GM12878 (cell line): ENCODE measurements at regions not wholly inside any gene's neighbourhood (a gene's known extent, or its start where the extent isn't known, plus 50 kb on each side); places are given as distances from the start of the nearest gene placed in this dataset.

Experiments
- ATAC-seq: fragments of 200-7000 bp; cut with Tn5 transposase; 3 replicates; pipeline ENCODE4 v1.9.1; 2020; ENCODE audit warnings: mild to moderate bottlenecking, moderate library complexity
- BruUV-seq: library from RNA; stranded (reverse); fragments of 400-500 nt; replicated peaks from 2 replicates; lab custom pipeline; 2021; lab: Mats Ljungman, UMichigan
- CTCF ChIA-PET: fragments of 300-600 bp; sonication (Branson Sonifier 250); formaldehyde crosslinking; extraction: SDS; loops from one replicate; lab custom pipeline; 2021; ENCODE audit warnings: inconsistent platforms; lab: Yijun Ruan, JAX
- POLR2A ChIA-PET: fragments of 350-600 bp; formaldehyde crosslinking; extraction: SDS; loops from one replicate; lab custom pipeline; 2021; ENCODE audit warnings: inconsistent platforms; lab: Charles Lee
- RAD21 ChIA-PET: fragments of 300-600 bp; sonication (Branson Sonifier 250); formaldehyde crosslinking; loops from one replicate; lab custom pipeline; 2023; ENCODE audit warnings: antibody characterized with exemption; ENCODE audit not compliant: unreplicated experiment; lab: Charles Lee
- SMC1A ChIA-PET: fragments of 300-600 bp; sonication (Branson Sonifier 250); formaldehyde crosslinking; loops from one replicate; lab custom pipeline; 2023; ENCODE audit not compliant: unreplicated experiment, uncharacterized antibody; lab: Charles Lee
- DNase-seq: peaks from one replicate; pipeline ENCODE4 v3.0.0-alpha.2; 2011; ENCODE audit warnings: low read depth, low spot score
- FAIRE-seq: peaks from 3 replicates; lab custom pipeline; 2011; peaks lifted over from hg19 to GRCh38; lab: Jason Lieb, UNC
- H2AFZ ChIP-seq: 2 replicates; pipeline ENCODE4 v1.6.0; 2011; ENCODE audit warnings: low read depth, low read length, control low read depth; ENCODE audit not compliant: control insufficient read depth
- H3K27ac ChIP-seq: 2 replicates; pipeline ENCODE4 v1.5.1; 2011; ENCODE audit warnings: control low read depth; ENCODE audit not compliant: control insufficient read depth, insufficient read depth
- H3K27me3 ChIP-seq, 2 experiments: replicated peaks in 1 of 2; 2 replicates each; pipeline versions ENCODE4 v1.6.0 to v1.6.1; 2011; ENCODE audit warnings: low read length in 1 of 2; ENCODE audit not compliant: control insufficient read depth in 2 of 2, insufficient read depth in 2 of 2
- H3K36me3 ChIP-seq, 2 experiments: 2 replicates each; pipeline ENCODE4 v1.5.1; 2011; ENCODE audit warnings: low read length in 1 of 2; ENCODE audit not compliant: control insufficient read depth in 2 of 2, insufficient read depth in 2 of 2
- H3K4me1 ChIP-seq: 2 replicates; pipeline ENCODE4 v1.6.1; 2011; ENCODE audit warnings: mild to moderate bottlenecking, low read length, moderate library complexity, mixed read lengths; ENCODE audit not compliant: control insufficient read depth, insufficient read depth
- H3K4me2 ChIP-seq: 2 replicates; pipeline ENCODE4 v1.6.0; 2011; ENCODE audit warnings: control low read depth; ENCODE audit not compliant: control insufficient read depth, insufficient read depth
- H3K4me3 ChIP-seq: fragments of 200-600 bp; sonication (generic); 2 replicates; pipeline ENCODE4 v1.5.1; 2016
- H3K79me2 ChIP-seq: 2 replicates; pipeline ENCODE4 v1.6.0; 2011; ENCODE audit warnings: low read length; ENCODE audit not compliant: control insufficient read depth, insufficient read depth
- H3K9ac ChIP-seq: 2 replicates; pipeline ENCODE4 v1.8.0; 2011; ENCODE audit warnings: low read length, control low read depth, mixed read lengths; ENCODE audit not compliant: control insufficient read depth, insufficient read depth
- H3K9me3 ChIP-seq: replicated peaks from 3 replicates; pipeline ENCODE4 v1.5.1; 2011; ENCODE audit warnings: mild to moderate bottlenecking, low read length; ENCODE audit not compliant: control insufficient read depth, insufficient read depth
- H4K20me1 ChIP-seq: 2 replicates; pipeline ENCODE4 v1.6.0; 2011; ENCODE audit not compliant: control insufficient read depth, insufficient read depth
- BHLHE40 ChIP-seq, 2 experiments: fragments of 450-650 bp in 1 of 2; IDR thresholded peaks; 2 replicates each; pipeline ENCODE4 v1.6.1; 2011 to 2017; ENCODE audit warnings: low read depth in 2 of 2, borderline replicate concordance in 1 of 2, improper control_type of control experiment in 1 of 2, low read length in 1 of 2, mild to moderate bottlenecking in 1 of 2
- CREB1 ChIP-seq: IDR thresholded peaks from 2 replicates; pipeline ENCODE4 v1.6.1; 2012; ENCODE audit warnings: low read depth, mild to moderate bottlenecking, inconsistent platforms
- JUNB ChIP-seq: IDR thresholded peaks from 2 replicates; pipeline ENCODE4 v1.6.1; 2016; ENCODE audit warnings: antibody characterized with exemption, mild to moderate bottlenecking
- MTA2 ChIP-seq: fragments of 450-650 bp; IDR thresholded peaks from 2 replicates; pipeline ENCODE4 v1.6.1; 2016; ENCODE audit warnings: low read depth, mild to moderate bottlenecking, moderate library complexity
- MTA3 ChIP-seq: IDR thresholded peaks from 2 replicates; pipeline ENCODE4 v1.6.1; 2012; ENCODE audit warnings: low read length, inconsistent platforms, borderline replicate concordance
- SP1 ChIP-seq: IDR thresholded peaks from one replicate; pipeline ENCODE4 v1.6.1; 2011; ENCODE audit warnings: low read depth, low read length
- SREBF2 ChIP-seq: IDR thresholded peaks from 2 replicates; pipeline ENCODE4 v1.6.1; 2012; ENCODE audit warnings: mild to moderate bottlenecking, low read length
- SUPT20H ChIP-seq: IDR thresholded peaks from 2 replicates; pipeline ENCODE4 v1.6.1; 2011; ENCODE audit warnings: low read depth, mild to moderate bottlenecking, low read length, moderate library complexity, borderline replicate concordance; ENCODE audit not compliant: control insufficient read depth
- TCF12 ChIP-seq: IDR thresholded peaks from 2 replicates; pipeline ENCODE4 v1.6.1; 2011; ENCODE audit warnings: low read depth, mild to moderate bottlenecking, low read length
- WGBS: methylation state at CpG from one replicate; pipeline ENCODE4 v1.1.6; 2016; ENCODE audit warnings: low lambda C conversion rate; ENCODE audit not compliant: insufficient replicate concordance, insufficient coverage; ENCODE audit errors: missing lambda C conversion rate; 5-methylcytosine and 5-hydroxymethylcytosine counted together
- in situ Hi-C: fragments of 300-500 bp; cut with MboI; formaldehyde crosslinking; loops from 9 replicates; pipeline ENCODE4 v1.14.3; 2018; ENCODE audit warnings: mixed read lengths
- intact Hi-C: fragments of 100-400 bp; cut with micrococcal nuclease; formaldehyde crosslinking; loops from one replicate; pipeline ENCODE4 v1.14.2; 2022; ENCODE audit not compliant: unreplicated experiment
- TF ChIP-seq, protein P1 (sequence below): fragments of 450-650 bp; IDR thresholded peaks from 2 replicates; pipeline ENCODE4 v1.6.1; 2017; ENCODE audit warnings: mild to moderate bottlenecking, moderate library complexity
- TF ChIP-seq, protein P2 (sequence below): fragments of 450-650 bp; IDR thresholded peaks from 2 replicates; pipeline ENCODE4 v1.6.1; 2017; ENCODE audit warnings: mild to moderate bottlenecking, low read depth, inconsistent platforms; ENCODE audit not compliant: poor library complexity, severe bottlenecking
- TF ChIP-seq, protein P3 (sequence below): IDR thresholded peaks from 2 replicates; pipeline ENCODE4 v1.6.1; 2011; ENCODE audit warnings: low read depth, mild to moderate bottlenecking, low read length, moderate library complexity, borderline replicate concordance; ENCODE audit errors: extremely low read depth
- TF ChIP-seq, protein P4 (sequence below): IDR thresholded peaks from 2 replicates; pipeline ENCODE4 v1.6.1; 2011; ENCODE audit warnings: low read depth, low read length, improper control_type of control experiment, borderline replicate concordance

DNA sequence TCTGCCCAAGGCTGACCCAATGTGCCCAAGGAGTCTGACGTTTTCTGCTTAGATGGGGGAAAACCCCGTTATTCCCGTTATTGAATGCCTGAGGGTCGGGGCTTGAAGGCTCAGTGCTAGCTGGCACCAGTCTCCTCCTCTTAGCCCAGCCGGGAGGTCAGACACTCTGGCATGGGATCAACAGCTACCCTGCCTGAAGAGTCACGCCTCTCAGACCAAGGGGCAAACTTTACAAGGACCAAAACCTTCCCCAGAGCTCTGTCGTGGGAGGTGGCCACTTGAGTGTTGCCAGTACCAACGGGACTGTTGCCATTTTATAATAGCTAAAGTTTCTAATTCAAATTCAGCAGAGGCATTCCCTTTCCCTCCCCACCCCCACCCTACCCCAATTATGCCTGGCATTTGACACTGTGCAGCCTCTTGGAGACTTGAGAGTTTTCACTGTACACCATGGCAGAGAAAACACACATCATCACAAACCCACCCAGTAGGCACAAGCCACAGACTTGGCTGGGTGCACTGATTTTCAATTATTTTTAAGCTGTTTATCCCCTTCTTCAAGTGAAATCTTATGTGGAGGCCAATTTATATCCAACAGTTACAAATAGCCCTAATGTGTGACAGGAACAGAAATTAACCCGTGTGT, 137.5 kb upstream of the SYT13 start:
- Histone ChIP-seq H3K9me3 (no peaks in the 10 kb centered on the region; the same call in 2 of the 3 replicates), H3K79me2 (no peaks in the 10 kb centered on the region), H3K4me3 (no peak overlapping the region), H3K4me1 (no peaks in the 10 kb centered on the region), H2AFZ (no peak overlapping the region), H3K27me3 (peaks cover 0 to 4% of the 10 kb centered on the region in 2 experiments; a peak in 1 of 4 replicates), H4K20me1 (no peaks in the 10 kb centered on the region), H3K27ac (no peak overlapping the region), H3K9ac (no peak overlapping the region), H3K36me3 (no peaks in the 10 kb centered on the region), H3K4me2 (no peak overlapping the region)
- in situ Hi-C loops: no loop called here
- FAIRE-seq: no peak
- ATAC-seq: no peak
- RAD21 ChIA-PET: interaction anchor here (1.1 kb wide), 1 partner anchor 135 kb away, joined by 3 read pairs; no protein-coding TSS in a partner anchor
- POLR2A ChIA-PET: no interaction called here
- intact Hi-C loops: no loop called here
- WGBS: 7% methylated on average over 8 of the region's 9 CpGs
- TF ChIP-seq MTA2 (no peak), TCF12 (no peak), JUNB (no peak), BHLHE40 (IDR thresholded peaks at IDR 0.05; ENCODE audit: borderline replicate concordance in 1 of 2, low read depth in 2 of 2, low read length in 1 of 2) (no peak), SUPT20H (no peak), SREBF2 (no peak), CREB1 (no peak), SP1 (no peak), MTA3 (no peak)
- TF ChIP-seq, protein P1, sequence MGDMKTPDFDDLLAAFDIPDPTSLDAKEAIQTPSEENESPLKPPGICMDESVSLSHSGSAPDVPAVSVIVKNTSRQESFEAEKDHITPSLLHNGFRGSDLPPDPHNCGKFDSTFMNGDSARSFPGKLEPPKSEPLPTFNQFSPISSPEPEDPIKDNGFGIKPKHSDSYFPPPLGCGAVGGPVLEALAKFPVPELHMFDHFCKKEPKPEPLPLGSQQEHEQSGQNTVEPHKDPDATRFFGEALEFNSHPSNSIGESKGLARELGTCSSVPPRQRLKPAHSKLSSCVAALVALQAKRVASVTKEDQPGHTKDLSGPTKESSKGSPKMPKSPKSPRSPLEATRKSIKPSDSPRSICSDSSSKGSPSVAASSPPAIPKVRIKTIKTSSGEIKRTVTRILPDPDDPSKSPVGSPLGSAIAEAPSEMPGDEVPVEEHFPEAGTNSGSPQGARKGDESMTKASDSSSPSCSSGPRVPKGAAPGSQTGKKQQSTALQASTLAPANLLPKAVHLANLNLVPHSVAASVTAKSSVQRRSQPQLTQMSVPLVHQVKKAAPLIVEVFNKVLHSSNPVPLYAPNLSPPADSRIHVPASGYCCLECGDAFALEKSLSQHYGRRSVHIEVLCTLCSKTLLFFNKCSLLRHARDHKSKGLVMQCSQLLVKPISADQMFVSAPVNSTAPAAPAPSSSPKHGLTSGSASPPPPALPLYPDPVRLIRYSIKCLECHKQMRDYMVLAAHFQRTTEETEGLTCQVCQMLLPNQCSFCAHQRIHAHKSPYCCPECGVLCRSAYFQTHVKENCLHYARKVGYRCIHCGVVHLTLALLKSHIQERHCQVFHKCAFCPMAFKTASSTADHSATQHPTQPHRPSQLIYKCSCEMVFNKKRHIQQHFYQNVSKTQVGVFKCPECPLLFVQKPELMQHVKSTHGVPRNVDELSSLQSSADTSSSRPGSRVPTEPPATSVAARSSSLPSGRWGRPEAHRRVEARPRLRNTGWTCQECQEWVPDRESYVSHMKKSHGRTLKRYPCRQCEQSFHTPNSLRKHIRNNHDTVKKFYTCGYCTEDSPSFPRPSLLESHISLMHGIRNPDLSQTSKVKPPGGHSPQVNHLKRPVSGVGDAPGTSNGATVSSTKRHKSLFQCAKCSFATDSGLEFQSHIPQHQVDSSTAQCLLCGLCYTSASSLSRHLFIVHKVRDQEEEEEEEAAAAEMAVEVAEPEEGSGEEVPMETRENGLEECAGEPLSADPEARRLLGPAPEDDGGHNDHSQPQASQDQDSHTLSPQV: no peak
- TF ChIP-seq, protein P2, sequence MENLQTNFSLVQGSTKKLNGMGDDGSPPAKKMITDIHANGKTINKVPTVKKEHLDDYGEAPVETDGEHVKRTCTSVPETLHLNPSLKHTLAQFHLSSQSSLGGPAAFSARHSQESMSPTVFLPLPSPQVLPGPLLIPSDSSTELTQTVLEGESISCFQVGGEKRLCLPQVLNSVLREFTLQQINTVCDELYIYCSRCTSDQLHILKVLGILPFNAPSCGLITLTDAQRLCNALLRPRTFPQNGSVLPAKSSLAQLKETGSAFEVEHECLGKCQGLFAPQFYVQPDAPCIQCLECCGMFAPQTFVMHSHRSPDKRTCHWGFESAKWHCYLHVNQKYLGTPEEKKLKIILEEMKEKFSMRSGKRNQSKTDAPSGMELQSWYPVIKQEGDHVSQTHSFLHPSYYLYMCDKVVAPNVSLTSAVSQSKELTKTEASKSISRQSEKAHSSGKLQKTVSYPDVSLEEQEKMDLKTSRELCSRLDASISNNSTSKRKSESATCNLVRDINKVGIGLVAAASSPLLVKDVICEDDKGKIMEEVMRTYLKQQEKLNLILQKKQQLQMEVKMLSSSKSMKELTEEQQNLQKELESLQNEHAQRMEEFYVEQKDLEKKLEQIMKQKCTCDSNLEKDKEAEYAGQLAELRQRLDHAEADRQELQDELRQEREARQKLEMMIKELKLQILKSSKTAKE: no peak
- TF ChIP-seq, protein P3, sequence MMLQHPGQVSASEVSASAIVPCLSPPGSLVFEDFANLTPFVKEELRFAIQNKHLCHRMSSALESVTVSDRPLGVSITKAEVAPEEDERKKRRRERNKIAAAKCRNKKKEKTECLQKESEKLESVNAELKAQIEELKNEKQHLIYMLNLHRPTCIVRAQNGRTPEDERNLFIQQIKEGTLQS: no peak
- TF ChIP-seq, protein P4, sequence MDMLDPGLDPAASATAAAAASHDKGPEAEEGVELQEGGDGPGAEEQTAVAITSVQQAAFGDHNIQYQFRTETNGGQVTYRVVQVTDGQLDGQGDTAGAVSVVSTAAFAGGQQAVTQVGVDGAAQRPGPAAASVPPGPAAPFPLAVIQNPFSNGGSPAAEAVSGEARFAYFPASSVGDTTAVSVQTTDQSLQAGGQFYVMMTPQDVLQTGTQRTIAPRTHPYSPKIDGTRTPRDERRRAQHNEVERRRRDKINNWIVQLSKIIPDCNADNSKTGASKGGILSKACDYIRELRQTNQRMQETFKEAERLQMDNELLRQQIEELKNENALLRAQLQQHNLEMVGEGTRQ: no peak
- CTCF ChIA-PET: interaction anchor here (0.6 kb wide), 1 partner anchor 238 kb away, joined by 3 read pairs; no protein-coding TSS in a partner anchor
- no TSS peak for BruUV-seq
- no peak for DNase-seq
- SMC1A ChIA-PET: no interaction called here
